GM23338 (cell line): ENCODE measurements at regions not wholly inside any gene's neighbourhood (a gene's known extent, or its start where the extent isn't known, plus 50 kb on each side); places are given as distances from the start of the nearest gene placed in this dataset.
A peak's percentile ranks its signal among the peaks of the same experiment; 100 is the strongest.

Source experiments
- ATAC-seq: fragments of 200-7000 bp; cut with Tn5 transposase; 3 replicates; pipeline ENCODE4 v1.9.1; 2020
- DNase-seq: peaks from one replicate; pipeline ENCODE4 v3.0.0-alpha.2; 2015; ENCODE audit warnings: low spot score
- H2AFZ ChIP-seq: fragments of 200-600 bp; sonication (generic); 2 replicates; pipeline ENCODE4 v1.8.0; 2016; ENCODE audit warnings: antibody characterized with exemption, mild to moderate bottlenecking, moderate library complexity
- H3F3A ChIP-seq: fragments of 200-600 bp; sonication (generic); replicated peaks from 2 replicates; pipeline ENCODE4 v1.8.0; 2017; ENCODE audit warnings: antibody characterized with exemption, mixed run types, low read depth
- H3K27ac ChIP-seq: fragments of 200-600 bp; sonication (generic); 2 replicates; pipeline ENCODE4 v1.6.1; 2016; ENCODE audit warnings: low read depth
- H3K27me3 ChIP-seq: fragments of 200-600 bp; sonication (generic); 2 replicates; pipeline ENCODE4 v1.8.0; 2016; ENCODE audit warnings: mild to moderate bottlenecking, mixed run types, moderate library complexity; ENCODE audit not compliant: insufficient read depth
- H3K36me3 ChIP-seq: fragments of 200-600 bp; sonication (generic); 2 replicates; pipeline ENCODE4 v1.8.0; 2016; ENCODE audit warnings: mild to moderate bottlenecking; ENCODE audit not compliant: insufficient read depth
- H3K4me1 ChIP-seq: fragments of 200-600 bp; sonication (generic); 2 replicates; pipeline ENCODE4 v1.8.0; 2016; ENCODE audit warnings: mild to moderate bottlenecking, moderate library complexity; ENCODE audit not compliant: insufficient read depth
- H3K4me2 ChIP-seq: fragments of 200-600 bp; sonication (generic); 2 replicates; pipeline ENCODE4 v1.7.1; 2017; ENCODE audit warnings: mixed run types
- H3K4me3 ChIP-seq: fragments of 200-600 bp; sonication (generic); 2 replicates; pipeline ENCODE4 v1.6.1; 2016; ENCODE audit warnings: mixed run types
- H3K79me2 ChIP-seq: fragments of 200-600 bp; sonication (generic); replicated peaks from 2 replicates; pipeline ENCODE4 v1.8.0; 2017; ENCODE audit warnings: mild to moderate bottlenecking; ENCODE audit not compliant: insufficient read depth
- H3K9me2 ChIP-seq: fragments of 200-600 bp; sonication (generic); 2 replicates; pipeline ENCODE4 v1.8.0; 2017; ENCODE audit not compliant: insufficient read depth
- H4K20me1 ChIP-seq: fragments of 200-600 bp; sonication (generic); replicated peaks from 2 replicates; pipeline ENCODE4 v1.8.0; 2017; ENCODE audit warnings: mild to moderate bottlenecking; ENCODE audit not compliant: insufficient read depth
- H3K27ac Mint-ChIP-seq: 2 replicates; pipeline ENCODE4 v1.8.0; 2020; ENCODE audit warnings: inconsistent platforms, mild to moderate bottlenecking, moderate library complexity, mixed read lengths
- H3K27me3 Mint-ChIP-seq: 3 replicates; pipeline ENCODE4 v1.8.0; 2022; ENCODE audit warnings: low read depth, mild to moderate bottlenecking, moderate library complexity, mixed read lengths, inconsistent platforms; ENCODE audit not compliant: insufficient read depth, poor library complexity
- H3K36me3 Mint-ChIP-seq: 3 replicates; pipeline ENCODE4 v1.8.0; 2021; ENCODE audit warnings: low read depth, mild to moderate bottlenecking, inconsistent platforms, moderate library complexity, mixed read lengths
- H3K4me1 Mint-ChIP-seq: 3 replicates; pipeline ENCODE4 v1.8.0; 2020; ENCODE audit warnings: mild to moderate bottlenecking, inconsistent platforms, mixed read lengths
- H3K4me3 Mint-ChIP-seq: 3 replicates; pipeline ENCODE4 v1.8.0; 2021; ENCODE audit warnings: moderate library complexity, mild to moderate bottlenecking, inconsistent platforms, mixed read lengths
- H3K9me3 Mint-ChIP-seq: 3 replicates; pipeline ENCODE4 v1.8.0; 2020; ENCODE audit warnings: moderate library complexity, mild to moderate bottlenecking, inconsistent platforms, mixed read lengths
- CREB1 ChIP-seq: fragments of 250-450 bp; sonication (Bioruptor Pico); IDR thresholded peaks from 2 replicates; pipeline ENCODE4 v1.5.0; 2020; ENCODE audit warnings: low read depth, mild to moderate bottlenecking, moderate library complexity
- CTCF ChIP-seq, 2 experiments: fragments of 200-600 bp in 1 of 2; sonication (generic) in 1 of 2; conservative IDR thresholded peaks; 2 replicates each; pipeline versions ENCODE4 v1.5.1 to v1.6.1; 2016 to 2017; ENCODE audit warnings: antibody characterized with exemption in 2 of 2, low read depth in 2 of 2, mild to moderate bottlenecking in 2 of 2, moderate library complexity in 1 of 2
- EZH2 ChIP-seq: fragments of 200-600 bp; sonication (generic); IDR thresholded peaks from one replicate; pipeline ENCODE4 v1.8.0; 2017; ENCODE audit warnings: antibody characterized with exemption, mild to moderate bottlenecking, low read depth; ENCODE audit not compliant: unreplicated experiment
- JUNB ChIP-seq: IDR thresholded peaks from one replicate; pipeline ENCODE4 v1.6.1; 2016; ENCODE audit warnings: antibody characterized with exemption; ENCODE audit not compliant: unreplicated experiment
- NANOG ChIP-seq: IDR thresholded peaks from 2 replicates; pipeline ENCODE4 v1.6.1; 2016; ENCODE audit warnings: antibody characterized with exemption, borderline replicate concordance
- POLR2AphosphoS5 ChIP-seq: IDR thresholded peaks from 2 replicates; pipeline ENCODE4 v1.6.1; 2016; ENCODE audit warnings: antibody characterized with exemption, low read depth
- STAT1 ChIP-seq: IDR thresholded peaks from one replicate; pipeline ENCODE4 v1.6.1; 2016; ENCODE audit warnings: antibody characterized with exemption; ENCODE audit not compliant: unreplicated experiment
- ZNF331 ChIP-seq: fragments of 250-450 bp; sonication (Bioruptor Pico); IDR thresholded peaks from 2 replicates; pipeline ENCODE4 v1.5.0; 2020; ENCODE audit warnings: low read depth, mild to moderate bottlenecking, moderate library complexity
- TF ChIP-seq, protein P1 (sequence below): IDR thresholded peaks from 2 replicates; pipeline ENCODE4 v1.6.1; 2016; ENCODE audit warnings: antibody characterized with exemption
- TF ChIP-seq, protein P2 (sequence below): IDR thresholded peaks from one replicate; pipeline ENCODE4 v1.6.1; 2018; ENCODE audit warnings: antibody characterized with exemption; ENCODE audit not compliant: unreplicated experiment

DNA sequence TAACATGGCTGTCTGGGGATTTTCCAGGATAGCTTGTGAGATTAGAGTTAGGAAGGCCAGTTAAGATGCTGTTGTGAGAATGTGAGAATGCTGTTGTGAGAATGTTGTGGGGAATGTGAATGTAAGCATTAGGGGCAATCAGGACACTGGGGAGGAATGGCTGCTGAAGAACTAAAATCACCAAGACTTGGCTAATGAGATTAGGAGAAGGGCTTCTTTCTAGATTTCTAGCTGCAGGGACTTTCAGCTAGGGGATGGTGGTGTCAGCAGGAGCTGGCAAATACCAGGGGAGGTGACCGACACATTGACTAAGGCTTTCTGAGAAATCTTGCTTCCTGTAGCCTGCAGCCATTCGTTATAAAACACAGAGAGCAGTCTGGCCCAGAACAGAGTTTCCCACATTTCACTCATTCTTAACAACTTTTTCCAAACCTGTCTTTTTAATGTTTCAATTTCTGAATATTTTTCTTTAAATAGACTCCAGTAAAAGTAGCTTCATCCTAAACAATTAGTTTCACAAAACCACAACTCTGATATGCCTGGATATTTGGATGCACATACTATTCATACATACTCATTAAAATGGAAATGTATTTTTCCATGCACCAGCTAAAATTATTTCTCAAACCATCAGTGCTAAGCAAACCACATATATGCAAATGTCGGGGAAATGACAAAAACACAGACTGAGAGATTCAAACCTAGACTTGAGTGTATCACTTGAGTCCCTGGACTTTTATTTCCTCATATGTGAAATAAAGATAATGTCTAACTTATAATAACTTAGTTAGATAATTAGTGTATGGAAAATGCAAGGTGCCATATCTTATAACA is 89.3 kb upstream of the TNC start:
- H4K20me1 ChIP-seq = no peaks in the 10 kb centered on the region
- no peak overlapping the region for H3K4me3 ChIP-seq
- peaks cover 26% of the 10 kb centered on the region; the same call in 1 of the 2 replicates for H3K9me2 ChIP-seq
- Mint-ChIP-seq H3K36me3 (no peaks in the 10 kb centered on the region), H3K4me3 (no peak overlapping the region), H3K27ac (no peak overlapping the region), H3K9me3 (no peaks in the 10 kb centered on the region), H3K4me1 (peaks cover 3% of the 10 kb centered on the region; the same call in 1 of the 3 replicates), H3K27me3 (no peaks in the 10 kb centered on the region)
- no peak for DNase-seq
- H2AFZ ChIP-seq = 0 out of 2 replicates have a peak overlapping the region, but pooled peaks have one; percentile 48
- no peaks in the 10 kb centered on the region for H3K27me3 ChIP-seq
- H3K4me2 ChIP-seq = no peak overlapping the region
- H3K27ac ChIP-seq = no peak overlapping the region
- no peaks in the 10 kb centered on the region for H3F3A ChIP-seq
- no peaks in the 10 kb centered on the region for H3K4me1 ChIP-seq
- TF ChIP-seq ZNF331 = no peak
- TF ChIP-seq POLR2AphosphoS5 = no peak
- no peak for TF ChIP-seq STAT1
- TF ChIP-seq, protein P1, sequence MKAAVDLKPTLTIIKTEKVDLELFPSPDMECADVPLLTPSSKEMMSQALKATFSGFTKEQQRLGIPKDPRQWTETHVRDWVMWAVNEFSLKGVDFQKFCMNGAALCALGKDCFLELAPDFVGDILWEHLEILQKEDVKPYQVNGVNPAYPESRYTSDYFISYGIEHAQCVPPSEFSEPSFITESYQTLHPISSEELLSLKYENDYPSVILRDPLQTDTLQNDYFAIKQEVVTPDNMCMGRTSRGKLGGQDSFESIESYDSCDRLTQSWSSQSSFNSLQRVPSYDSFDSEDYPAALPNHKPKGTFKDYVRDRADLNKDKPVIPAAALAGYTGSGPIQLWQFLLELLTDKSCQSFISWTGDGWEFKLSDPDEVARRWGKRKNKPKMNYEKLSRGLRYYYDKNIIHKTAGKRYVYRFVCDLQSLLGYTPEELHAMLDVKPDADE = no peak
- no peak for TF ChIP-seq CTCF (conservative IDR thresholded peaks at IDR 0.05; ENCODE audit: low read depth in 2 of 2)
- no peak for TF ChIP-seq CREB1 (CRISPR knock-in tag)
- TF ChIP-seq NANOG = no peak
- TF ChIP-seq, protein P2, sequence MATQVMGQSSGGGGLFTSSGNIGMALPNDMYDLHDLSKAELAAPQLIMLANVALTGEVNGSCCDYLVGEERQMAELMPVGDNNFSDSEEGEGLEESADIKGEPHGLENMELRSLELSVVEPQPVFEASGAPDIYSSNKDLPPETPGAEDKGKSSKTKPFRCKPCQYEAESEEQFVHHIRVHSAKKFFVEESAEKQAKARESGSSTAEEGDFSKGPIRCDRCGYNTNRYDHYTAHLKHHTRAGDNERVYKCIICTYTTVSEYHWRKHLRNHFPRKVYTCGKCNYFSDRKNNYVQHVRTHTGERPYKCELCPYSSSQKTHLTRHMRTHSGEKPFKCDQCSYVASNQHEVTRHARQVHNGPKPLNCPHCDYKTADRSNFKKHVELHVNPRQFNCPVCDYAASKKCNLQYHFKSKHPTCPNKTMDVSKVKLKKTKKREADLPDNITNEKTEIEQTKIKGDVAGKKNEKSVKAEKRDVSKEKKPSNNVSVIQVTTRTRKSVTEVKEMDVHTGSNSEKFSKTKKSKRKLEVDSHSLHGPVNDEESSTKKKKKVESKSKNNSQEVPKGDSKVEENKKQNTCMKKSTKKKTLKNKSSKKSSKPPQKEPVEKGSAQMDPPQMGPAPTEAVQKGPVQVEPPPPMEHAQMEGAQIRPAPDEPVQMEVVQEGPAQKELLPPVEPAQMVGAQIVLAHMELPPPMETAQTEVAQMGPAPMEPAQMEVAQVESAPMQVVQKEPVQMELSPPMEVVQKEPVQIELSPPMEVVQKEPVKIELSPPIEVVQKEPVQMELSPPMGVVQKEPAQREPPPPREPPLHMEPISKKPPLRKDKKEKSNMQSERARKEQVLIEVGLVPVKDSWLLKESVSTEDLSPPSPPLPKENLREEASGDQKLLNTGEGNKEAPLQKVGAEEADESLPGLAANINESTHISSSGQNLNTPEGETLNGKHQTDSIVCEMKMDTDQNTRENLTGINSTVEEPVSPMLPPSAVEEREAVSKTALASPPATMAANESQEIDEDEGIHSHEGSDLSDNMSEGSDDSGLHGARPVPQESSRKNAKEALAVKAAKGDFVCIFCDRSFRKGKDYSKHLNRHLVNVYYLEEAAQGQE = no peak
- TF ChIP-seq EZH2 = no peak
- no peak for TF ChIP-seq JUNB
- no peaks in the 10 kb centered on the region for H3K79me2 ChIP-seq
- H3K36me3 ChIP-seq = no peaks in the 10 kb centered on the region
- ATAC-seq = no peak
